GM12878 (cell line): ENCODE measurements at regions not wholly inside any gene's neighbourhood (a gene's known extent, or its start where the extent isn't known, plus 50 kb on each side); places are given as distances from the start of the nearest gene placed in this dataset.

Source experiments
- ATAC-seq: fragments of 200-7000 bp; cut with Tn5 transposase; 3 replicates; pipeline ENCODE4 v1.9.1; 2020; ENCODE audit warnings: mild to moderate bottlenecking, moderate library complexity
- BruUV-seq: library from RNA; stranded (reverse); fragments of 400-500 nt; replicated peaks from 2 replicates; lab custom pipeline; 2021; lab: Mats Ljungman, UMichigan
- CTCF ChIA-PET: fragments of 300-600 bp; sonication (Branson Sonifier 250); formaldehyde crosslinking; extraction: SDS; loops from one replicate; lab custom pipeline; 2021; ENCODE audit warnings: inconsistent platforms; lab: Yijun Ruan, JAX
- POLR2A ChIA-PET: fragments of 350-600 bp; formaldehyde crosslinking; extraction: SDS; loops from one replicate; lab custom pipeline; 2021; ENCODE audit warnings: inconsistent platforms; lab: Charles Lee
- RAD21 ChIA-PET: fragments of 300-600 bp; sonication (Branson Sonifier 250); formaldehyde crosslinking; loops from one replicate; lab custom pipeline; 2023; ENCODE audit warnings: antibody characterized with exemption; ENCODE audit not compliant: unreplicated experiment; lab: Charles Lee
- SMC1A ChIA-PET: fragments of 300-600 bp; sonication (Branson Sonifier 250); formaldehyde crosslinking; loops from one replicate; lab custom pipeline; 2023; ENCODE audit not compliant: unreplicated experiment, uncharacterized antibody; lab: Charles Lee
- DNase-seq: peaks from one replicate; pipeline ENCODE4 v3.0.0-alpha.2; 2011; ENCODE audit warnings: low read depth, low spot score
- FAIRE-seq: peaks from 3 replicates; lab custom pipeline; 2011; peaks lifted over from hg19 to GRCh38; lab: Jason Lieb, UNC
- H2AFZ ChIP-seq: 2 replicates; pipeline ENCODE4 v1.6.0; 2011; ENCODE audit warnings: low read depth, low read length, control low read depth; ENCODE audit not compliant: control insufficient read depth
- H3K27ac ChIP-seq: 2 replicates; pipeline ENCODE4 v1.5.1; 2011; ENCODE audit warnings: control low read depth; ENCODE audit not compliant: control insufficient read depth, insufficient read depth
- H3K27me3 ChIP-seq, 2 experiments: replicated peaks in 1 of 2; 2 replicates each; pipeline versions ENCODE4 v1.6.0 to v1.6.1; 2011; ENCODE audit warnings: low read length in 1 of 2; ENCODE audit not compliant: control insufficient read depth in 2 of 2, insufficient read depth in 2 of 2
- H3K36me3 ChIP-seq, 2 experiments: 2 replicates each; pipeline ENCODE4 v1.5.1; 2011; ENCODE audit warnings: low read length in 1 of 2; ENCODE audit not compliant: control insufficient read depth in 2 of 2, insufficient read depth in 2 of 2
- H3K4me1 ChIP-seq: 2 replicates; pipeline ENCODE4 v1.6.1; 2011; ENCODE audit warnings: mild to moderate bottlenecking, low read length, moderate library complexity, mixed read lengths; ENCODE audit not compliant: control insufficient read depth, insufficient read depth
- H3K4me2 ChIP-seq: 2 replicates; pipeline ENCODE4 v1.6.0; 2011; ENCODE audit warnings: control low read depth; ENCODE audit not compliant: control insufficient read depth, insufficient read depth
- H3K4me3 ChIP-seq: fragments of 200-600 bp; sonication (generic); 2 replicates; pipeline ENCODE4 v1.5.1; 2016
- H3K79me2 ChIP-seq: 2 replicates; pipeline ENCODE4 v1.6.0; 2011; ENCODE audit warnings: low read length; ENCODE audit not compliant: control insufficient read depth, insufficient read depth
- H3K9ac ChIP-seq: 2 replicates; pipeline ENCODE4 v1.8.0; 2011; ENCODE audit warnings: low read length, control low read depth, mixed read lengths; ENCODE audit not compliant: control insufficient read depth, insufficient read depth
- H3K9me3 ChIP-seq: replicated peaks from 3 replicates; pipeline ENCODE4 v1.5.1; 2011; ENCODE audit warnings: mild to moderate bottlenecking, low read length; ENCODE audit not compliant: control insufficient read depth, insufficient read depth
- H4K20me1 ChIP-seq: 2 replicates; pipeline ENCODE4 v1.6.0; 2011; ENCODE audit not compliant: control insufficient read depth, insufficient read depth
- CHD1 ChIP-seq: IDR thresholded peaks from 2 replicates; pipeline ENCODE4 v1.6.1; 2012; ENCODE audit warnings: low read depth, low read length, improper control_type of control experiment
- EP300 ChIP-seq, 2 experiments: fragments of 150-350 bp in 1 of 2; IDR thresholded peaks; 2 replicates each; pipeline ENCODE4 v1.6.1; 2011 to 2012; ENCODE audit warnings: low read depth in 2 of 2, low read length in 2 of 2, borderline replicate concordance in 1 of 2, improper control_type of control experiment in 1 of 2, inconsistent platforms in 1 of 2; ENCODE audit not compliant: control insufficient read depth in 1 of 2
- HCFC1 ChIP-seq: fragments of 150-350 bp; IDR thresholded peaks from 2 replicates; pipeline ENCODE4 v1.6.1; 2014; ENCODE audit warnings: low read length
- HDGF ChIP-seq: fragments of 450-650 bp; IDR thresholded peaks from 2 replicates; pipeline ENCODE4 v1.6.1; 2016; ENCODE audit warnings: antibody characterized with exemption
- IRF4 ChIP-seq: IDR thresholded peaks from 2 replicates; pipeline ENCODE4 v1.6.1; 2011; ENCODE audit warnings: low read depth, low read length
- IRF5 ChIP-seq: fragments of 450-650 bp; IDR thresholded peaks from 2 replicates; pipeline ENCODE4 v1.6.1; 2017; ENCODE audit warnings: borderline replicate concordance
- MTA3 ChIP-seq: IDR thresholded peaks from 2 replicates; pipeline ENCODE4 v1.6.1; 2012; ENCODE audit warnings: low read length, inconsistent platforms, borderline replicate concordance
- SREBF2 ChIP-seq: IDR thresholded peaks from 2 replicates; pipeline ENCODE4 v1.6.1; 2012; ENCODE audit warnings: mild to moderate bottlenecking, low read length
- ZBED1 ChIP-seq: IDR thresholded peaks from 2 replicates; pipeline ENCODE4 v1.6.1; 2016; ENCODE audit warnings: borderline replicate concordance
- ZNF384 ChIP-seq: IDR thresholded peaks from 2 replicates; pipeline ENCODE4 v1.6.1; 2012; ENCODE audit warnings: low read depth, mild to moderate bottlenecking, low read length, improper control_type of control experiment, borderline replicate concordance
- WGBS: methylation state at CpG from one replicate; pipeline ENCODE4 v1.1.6; 2016; ENCODE audit warnings: low lambda C conversion rate; ENCODE audit not compliant: insufficient replicate concordance, insufficient coverage; ENCODE audit errors: missing lambda C conversion rate; 5-methylcytosine and 5-hydroxymethylcytosine counted together
- in situ Hi-C: fragments of 300-500 bp; cut with MboI; formaldehyde crosslinking; loops from 9 replicates; pipeline ENCODE4 v1.14.3; 2018; ENCODE audit warnings: mixed read lengths
- intact Hi-C: fragments of 100-400 bp; cut with micrococcal nuclease; formaldehyde crosslinking; loops from one replicate; pipeline ENCODE4 v1.14.2; 2022; ENCODE audit not compliant: unreplicated experiment
- TF ChIP-seq, protein P1 (sequence below): IDR thresholded peaks from 2 replicates; pipeline ENCODE4 v1.6.1; 2011; ENCODE audit warnings: borderline replicate concordance, low read depth, mild to moderate bottlenecking, moderate library complexity, mixed read lengths, low read length; ENCODE audit not compliant: insufficient read depth; ENCODE audit errors: extremely low read length
- TF ChIP-seq, protein P2 (sequence below): fragments of 450-650 bp; IDR thresholded peaks from 2 replicates; pipeline ENCODE4 v1.6.1; 2018; ENCODE audit warnings: borderline replicate concordance, mild to moderate bottlenecking; ENCODE audit not compliant: partially characterized antibody
- TF ChIP-seq, protein P3 (sequence below): fragments of 150-350 bp; IDR thresholded peaks from 2 replicates; pipeline ENCODE4 v1.6.1; 2014; ENCODE audit warnings: mild to moderate bottlenecking, low read depth, low read length

DNA sequence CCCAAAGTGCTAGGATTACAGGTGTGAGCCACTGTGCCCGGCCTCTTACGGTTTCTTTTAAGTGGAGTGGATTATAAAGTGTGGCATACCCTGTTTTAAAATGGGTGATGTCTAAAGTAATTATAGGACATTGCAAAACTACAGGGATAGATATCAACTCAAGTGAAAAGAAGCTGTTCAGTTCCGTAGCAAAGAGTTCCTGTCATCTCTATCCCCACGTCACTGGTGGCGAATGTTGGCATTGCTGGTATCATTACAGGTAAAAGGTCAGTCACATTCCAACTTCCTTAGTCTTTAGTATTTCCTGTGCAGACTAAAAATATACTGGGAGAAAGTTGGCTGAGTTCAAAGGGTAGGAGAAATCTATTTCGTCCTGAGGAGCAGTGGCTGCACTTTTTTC, 95.6 kb upstream of the SLC38A2 start:
- Histone ChIP-seq H3K36me3 (no peaks in the 10 kb centered on the region), H3K4me3 (no peak overlapping the region), H4K20me1 (no peaks in the 10 kb centered on the region), H3K79me2 (peaks cover 3% of the 10 kb centered on the region), H3K4me1 (peaks cover 9% of the 10 kb centered on the region; the same call in 1 of the 2 replicates), H2AFZ (no peak overlapping the region), H3K4me2 (no peak overlapping the region), H3K27ac (no peak overlapping the region), H3K27me3 (no peaks in the 10 kb centered on the region), H3K9ac (no peak overlapping the region), H3K9me3 (no peaks in the 10 kb centered on the region)
- intact Hi-C loops = no loop called here
- 95% methylated on average over 6 of the region's 6 CpGs for WGBS
- in situ Hi-C loops = no loop called here
- RAD21 ChIA-PET = no interaction called here
- ATAC-seq = no peak
- DNase-seq = no peak
- SMC1A ChIA-PET = interaction anchor here (4.0 to 4.6 kb wide), 2 partner anchors 77 to 82 kb away, joined by 25 to 56 read pairs; no protein-coding TSS in a partner anchor
- CTCF ChIA-PET = no interaction called here
- no TSS peak for BruUV-seq
- no peak for FAIRE-seq
- POLR2A ChIA-PET = no interaction called here
- TF ChIP-seq IRF5 = no peak
- no peak for TF ChIP-seq EP300 (IDR thresholded peaks at IDR 0.05; ENCODE audit: borderline replicate concordance in 1 of 2, control insufficient read depth in 1 of 2, low read depth in 2 of 2, low read length in 2 of 2)
- no peak for TF ChIP-seq SREBF2
- TF ChIP-seq CHD1 = no peak
- TF ChIP-seq HCFC1 = no peak
- TF ChIP-seq MTA3 = no peak
- TF ChIP-seq, protein P1, sequence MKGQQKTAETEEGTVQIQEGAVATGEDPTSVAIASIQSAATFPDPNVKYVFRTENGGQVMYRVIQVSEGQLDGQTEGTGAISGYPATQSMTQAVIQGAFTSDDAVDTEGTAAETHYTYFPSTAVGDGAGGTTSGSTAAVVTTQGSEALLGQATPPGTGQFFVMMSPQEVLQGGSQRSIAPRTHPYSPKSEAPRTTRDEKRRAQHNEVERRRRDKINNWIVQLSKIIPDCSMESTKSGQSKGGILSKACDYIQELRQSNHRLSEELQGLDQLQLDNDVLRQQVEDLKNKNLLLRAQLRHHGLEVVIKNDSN = no peak
- no peak for TF ChIP-seq HDGF
- TF ChIP-seq, protein P2, sequence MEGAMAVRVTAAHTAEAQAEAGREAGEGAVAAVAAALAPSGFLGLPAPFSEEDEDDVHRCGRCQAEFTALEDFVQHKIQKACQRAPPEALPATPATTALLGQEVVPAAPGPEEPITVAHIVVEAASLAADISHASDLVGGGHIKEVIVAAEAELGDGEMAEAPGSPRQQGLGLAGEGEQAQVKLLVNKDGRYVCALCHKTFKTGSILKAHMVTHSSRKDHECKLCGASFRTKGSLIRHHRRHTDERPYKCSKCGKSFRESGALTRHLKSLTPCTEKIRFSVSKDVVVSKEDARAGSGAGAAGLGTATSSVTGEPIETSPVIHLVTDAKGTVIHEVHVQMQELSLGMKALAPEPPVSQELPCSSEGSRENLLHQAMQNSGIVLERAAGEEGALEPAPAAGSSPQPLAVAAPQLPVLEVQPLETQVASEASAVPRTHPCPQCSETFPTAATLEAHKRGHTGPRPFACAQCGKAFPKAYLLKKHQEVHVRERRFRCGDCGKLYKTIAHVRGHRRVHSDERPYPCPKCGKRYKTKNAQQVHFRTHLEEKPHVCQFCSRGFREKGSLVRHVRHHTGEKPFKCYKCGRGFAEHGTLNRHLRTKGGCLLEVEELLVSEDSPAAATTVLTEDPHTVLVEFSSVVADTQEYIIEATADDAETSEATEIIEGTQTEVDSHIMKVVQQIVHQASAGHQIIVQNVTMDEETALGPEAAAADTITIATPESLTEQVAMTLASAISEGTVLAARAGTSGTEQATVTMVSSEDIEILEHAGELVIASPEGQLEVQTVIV = no peak
- TF ChIP-seq ZBED1 = no peak
- no peak for TF ChIP-seq ZNF384
- TF ChIP-seq, protein P3, sequence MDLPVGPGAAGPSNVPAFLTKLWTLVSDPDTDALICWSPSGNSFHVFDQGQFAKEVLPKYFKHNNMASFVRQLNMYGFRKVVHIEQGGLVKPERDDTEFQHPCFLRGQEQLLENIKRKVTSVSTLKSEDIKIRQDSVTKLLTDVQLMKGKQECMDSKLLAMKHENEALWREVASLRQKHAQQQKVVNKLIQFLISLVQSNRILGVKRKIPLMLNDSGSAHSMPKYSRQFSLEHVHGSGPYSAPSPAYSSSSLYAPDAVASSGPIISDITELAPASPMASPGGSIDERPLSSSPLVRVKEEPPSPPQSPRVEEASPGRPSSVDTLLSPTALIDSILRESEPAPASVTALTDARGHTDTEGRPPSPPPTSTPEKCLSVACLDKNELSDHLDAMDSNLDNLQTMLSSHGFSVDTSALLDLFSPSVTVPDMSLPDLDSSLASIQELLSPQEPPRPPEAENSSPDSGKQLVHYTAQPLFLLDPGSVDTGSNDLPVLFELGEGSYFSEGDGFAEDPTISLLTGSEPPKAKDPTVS = no peak
- no peak for TF ChIP-seq IRF4
